Neutrophil (primary cell): ENCODE measurements at regions not wholly inside any gene's neighbourhood (a gene's known extent, or its start where the extent isn't known, plus 50 kb on each side); places are given as distances from the start of the nearest gene placed in this dataset.

Experiments
- H3K27ac ChIP-seq: fragments of 200-600 bp; sonication (generic); 2 replicates; pipeline ENCODE4 v1.5.1; 2016; ENCODE audit warnings: mild to moderate bottlenecking, moderate library complexity
- H3K27me3 ChIP-seq: fragments of 200-600 bp; sonication (generic); 2 replicates; pipeline ENCODE4 v1.6.0; 2016; ENCODE audit warnings: mild to moderate bottlenecking
- H3K36me3 ChIP-seq: fragments of 200-600 bp; sonication (generic); 2 replicates; pipeline ENCODE4 v1.5.1; 2017
- H3K4me1 ChIP-seq, 2 experiments: fragments of 200-600 bp in 1 of 2; sonication (generic) in 1 of 2; 1 replicate in 1 of 2; 2 replicates in 1 of 2; pipeline versions ENCODE4 v1.5.1 to v1.6.1; 2013 to 2016; ENCODE audit warnings: low read depth in 1 of 2, low read length in 1 of 2, mild to moderate bottlenecking in 1 of 2, moderate library complexity in 1 of 2; ENCODE audit not compliant: control insufficient read depth in 1 of 2, insufficient read depth in 1 of 2
- H3K4me3 ChIP-seq, 2 experiments: fragments of 200-600 bp in 1 of 2; sonication (generic) in 1 of 2; 1 replicate in 1 of 2; 2 replicates in 1 of 2; pipeline ENCODE4 v1.5.1; 2013 to 2016; ENCODE audit warnings: low read depth in 1 of 2, low read length in 1 of 2, mild to moderate bottlenecking in 1 of 2, moderate library complexity in 1 of 2
- H3K9me3 ChIP-seq: fragments of 200-600 bp; sonication (generic); 2 replicates; pipeline ENCODE4 v1.5.1; 2016
- CTCF ChIP-seq: fragments of 200-600 bp; sonication (generic); IDR thresholded peaks from 2 replicates; pipeline ENCODE4 v1.5.1; 2016; ENCODE audit warnings: antibody characterized with exemption

- no peak for TF ChIP-seq CTCF
Measured at GRCh38 chr14:106039400-106039799, 513.0 kb downstream of the TMEM121 start.

GRCh38 chr14:106044515-106044914, 518.1 kb downstream of the TMEM121 start:
- Histone ChIP-seq H3K36me3 (no peaks in the 10 kb centered on the region), H3K27me3 (peaks cover 12% of the 10 kb centered on the region), H3K4me3 (no peak overlapping the region), H3K27ac (no peak overlapping the region), H3K4me1 (no peaks in the 10 kb centered on the region), H3K9me3 (no peaks in the 10 kb centered on the region)
- no peak for TF ChIP-seq CTCF

More at GRCh38 chr14:106039400-106039799, 513.0 kb downstream of the TMEM121 start:
- H3K4me1 ChIP-seq = no peaks in the 10 kb centered on the region
- H3K4me3 ChIP-seq = no peak overlapping the region
- H3K36me3 ChIP-seq = no peaks in the 10 kb centered on the region
- H3K9me3 ChIP-seq = no peaks in the 10 kb centered on the region
- no peak overlapping the region for H3K27ac ChIP-seq
- H3K27me3 ChIP-seq = peaks cover 20% of the 10 kb centered on the region

- Histone ChIP-seq H3K27ac (no peak overlapping the region), H3K36me3 (no peaks in the 10 kb centered on the region), H3K9me3 (no peaks in the 10 kb centered on the region), H3K4me1 (no peaks in the 10 kb centered on the region), H3K27me3 (peaks cover 12% of the 10 kb centered on the region), H3K4me3 (no peak overlapping the region)
- TF ChIP-seq CTCF = no peak
Measured at GRCh38 chr14:106044949-106045596, 518.7 kb downstream of the TMEM121 start.

- no peaks in the 10 kb centered on the region for H3K4me1 ChIP-seq
- no peak overlapping the region for H3K4me3 ChIP-seq
- no peak overlapping the region for H3K27ac ChIP-seq
- H3K27me3 ChIP-seq = no peaks in the 10 kb centered on the region
- no peaks in the 10 kb centered on the region for H3K36me3 ChIP-seq
- no peaks in the 10 kb centered on the region for H3K9me3 ChIP-seq
- no peak for TF ChIP-seq CTCF
Measured at GRCh38 chr14:106051796-106052195, 525.4 kb downstream of the TMEM121 start.

GRCh38 chr14:106055289-106055688, 528.9 kb downstream of the TMEM121 start:
- H3K4me1 ChIP-seq = no peaks in the 10 kb centered on the region
- H3K27ac ChIP-seq = no peak overlapping the region
- peaks cover 25% of the 10 kb centered on the region for H3K27me3 ChIP-seq
- no peaks in the 10 kb centered on the region for H3K36me3 ChIP-seq
- no peak overlapping the region for H3K4me3 ChIP-seq
- no peaks in the 10 kb centered on the region for H3K9me3 ChIP-seq
- no peak for TF ChIP-seq CTCF

- Histone ChIP-seq H3K36me3 (no peaks in the 10 kb centered on the region), H3K27ac (no peak overlapping the region), H3K4me1 (no peaks in the 10 kb centered on the region), H3K4me3 (no peak overlapping the region), H3K9me3 (no peaks in the 10 kb centered on the region), H3K27me3 (peaks cover 38% of the 10 kb centered on the region)
- no peak for TF ChIP-seq CTCF
Measured at GRCh38 chr14:106058342-106058741, 532.0 kb downstream of the TMEM121 start.
